ENCODE measurements at regions not wholly inside any gene's neighbourhood (a gene's known extent, or its start where the extent isn't known, plus 50 kb on each side); places are given as distances from the start of the nearest gene placed in this dataset.
A peak's percentile ranks its signal among the peaks of the same experiment; 100 is the strongest.

GRCh38 chr3:30465454-30465853 lies 140.9 kb upstream of the TGFBR2 start:
- no peak for TF ChIP-seq CTCF (conservative IDR thresholded peaks at IDR 0.05; ENCODE audit: control insufficient read depth, insufficient read depth, low read depth, low read length)
- H3K4me3 ChIP-seq (ENCODE audit: control insufficient read depth, low read depth, low read length), result no peak overlapping the region
- DNase-seq (ENCODE audit: low read depth), result no peak

GRCh38 chr3:30467596-30468238 lies 138.7 kb upstream of the TGFBR2 start:
- no peak overlapping the region for H3K4me3 ChIP-seq (ENCODE audit: control insufficient read depth, low read depth, low read length)
- no peak for TF ChIP-seq CTCF (conservative IDR thresholded peaks at IDR 0.05; ENCODE audit: control insufficient read depth, insufficient read depth, low read depth, low read length)
- no peak for DNase-seq (ENCODE audit: low read depth)

GRCh38 chr3:30469133-30469532 lies 137.3 kb upstream of the TGFBR2 start:
- H3K4me3 ChIP-seq (ENCODE audit: control insufficient read depth, low read depth, low read length), result no peak overlapping the region
- no peak for DNase-seq (ENCODE audit: low read depth)
- TF ChIP-seq CTCF (conservative IDR thresholded peaks at IDR 0.05; ENCODE audit: control insufficient read depth, insufficient read depth, low read depth, low read length), result no peak

- H3K4me3 ChIP-seq (ENCODE audit: control insufficient read depth, low read depth, low read length), result no peak overlapping the region
- no peak for DNase-seq (ENCODE audit: low read depth)
- no peak for TF ChIP-seq CTCF (conservative IDR thresholded peaks at IDR 0.05; ENCODE audit: control insufficient read depth, insufficient read depth, low read depth, low read length)
Measured at GRCh38 chr3:30470496-30470895, 135.9 kb upstream of the TGFBR2 start.

- no peak overlapping the region for H3K4me3 ChIP-seq (ENCODE audit: control insufficient read depth, low read depth, low read length)
- peak; percentile 52 for DNase-seq (ENCODE audit: low read depth)
- TF ChIP-seq CTCF (conservative IDR thresholded peaks at IDR 0.05; ENCODE audit: control insufficient read depth, insufficient read depth, low read depth, low read length), result no peak
Measured at GRCh38 chr3:30471066-30471465, 135.3 kb upstream of the TGFBR2 start.

- TF ChIP-seq CTCF (conservative IDR thresholded peaks at IDR 0.05; ENCODE audit: control insufficient read depth, insufficient read depth, low read depth, low read length), result no peak
- H3K4me3 ChIP-seq (ENCODE audit: control insufficient read depth, low read depth, low read length), result no peak overlapping the region
- DNase-seq (ENCODE audit: low read depth), result no peak
Measured at GRCh38 chr3:30471796-30472489, 134.5 kb upstream of the TGFBR2 start.
